SK-N-MC (cell line): ENCODE measurements at regions not wholly inside any gene's neighbourhood (a gene's known extent, or its start where the extent isn't known, plus 50 kb on each side); places are given as distances from the start of the nearest gene placed in this dataset.

Source experiments
- EZH2 ChIP-seq: fragments of 200-600 bp; sonication (generic); IDR thresholded peaks from one replicate; pipeline ENCODE4 v1.6.1; 2017; ENCODE audit warnings: antibody characterized with exemption
- FOXP2 ChIP-seq: optimal IDR thresholded peaks from 2 replicates; pipeline ENCODE3; 2011; ENCODE audit warnings: mild to moderate bottlenecking, moderate library complexity; ENCODE audit not compliant: insufficient read depth; ENCODE audit errors: extremely low read length, control extremely low read depth
- POLR2AphosphoS5 ChIP-seq: IDR thresholded peaks from 2 replicates; pipeline ENCODE4 v1.6.1; 2012; ENCODE audit warnings: mild to moderate bottlenecking, low read depth, low read length, borderline replicate concordance

- TF ChIP-seq EZH2, result no peak
- TF ChIP-seq POLR2AphosphoS5, result no peak
- no peak for TF ChIP-seq FOXP2
These were observed 85.3 kb downstream of the PLXNA1 start for GRCh38 chr3:127068111-127068810.
